WTC11 (cell line): ENCODE measurements at regions not wholly inside any gene's neighbourhood (a gene's known extent, or its start where the extent isn't known, plus 50 kb on each side); places are given as distances from the start of the nearest gene placed in this dataset.

Source experiments
- ATAC-seq: fragments of 200-7000 bp; cut with Tn5 transposase; 2 replicates; pipeline ENCODE4 v1.10.0; 2021; ENCODE audit warnings: mild to moderate bottlenecking, moderate library complexity
- CTCF ChIA-PET: fragments of 300-600 bp; sonication (Branson Sonifier 250); formaldehyde crosslinking; loops from one replicate; lab custom pipeline; 2021; ENCODE audit warnings: antibody characterized with exemption; lab: Charles Lee
- POLR2A ChIA-PET: fragments of 350-600 bp; sonication (Branson Sonifier 250); formaldehyde crosslinking; loops from one replicate; lab custom pipeline; 2021; ENCODE audit warnings: antibody characterized with exemption; lab: Charles Lee
- DNase-seq: peaks from one replicate; pipeline ENCODE4 v3.0.0; 2021; ENCODE audit warnings: low spot score
- H3K27ac Mint-ChIP-seq: 2 replicates; pipeline ENCODE4 v1.8.0; 2021; ENCODE audit warnings: mixed read lengths
- H3K27me3 Mint-ChIP-seq: 2 replicates; pipeline ENCODE4 v1.8.0; 2021; ENCODE audit warnings: low read depth, mild to moderate bottlenecking, moderate library complexity, mixed read lengths
- H3K36me3 Mint-ChIP-seq: 2 replicates; pipeline ENCODE4 v1.8.0; 2021; ENCODE audit warnings: mixed read lengths
- H3K4me1 Mint-ChIP-seq: 2 replicates; pipeline ENCODE4 v1.8.0; 2022; ENCODE audit warnings: mixed read lengths
- H3K4me3 Mint-ChIP-seq: 2 replicates; pipeline ENCODE4 v1.8.0; 2021; ENCODE audit warnings: mild to moderate bottlenecking, moderate library complexity, mixed read lengths
- H3K9me3 Mint-ChIP-seq: 2 replicates; pipeline ENCODE4 v1.8.0; 2021; ENCODE audit warnings: mixed read lengths
- AR ChIP-seq: fragments of 250-450 bp; sonication (Bioruptor Pico); IDR thresholded peaks from 2 replicates; pipeline ENCODE4 v1.9.0; 2021; ENCODE audit warnings: mild to moderate bottlenecking
- CREB1 ChIP-seq: sonication (generic); formaldehyde crosslinking; IDR thresholded peaks from 2 replicates; pipeline ENCODE4 v1.8.0; 2023; ENCODE audit warnings: mild to moderate bottlenecking, missing genetic modification reagents
- ELF4 ChIP-seq: sonication (generic); formaldehyde crosslinking; IDR thresholded peaks from 2 replicates; pipeline ENCODE4 v1.8.1; 2022; ENCODE audit warnings: low read depth, mild to moderate bottlenecking, moderate library complexity, missing genetic modification reagents
- ESRRA ChIP-seq: sonication (generic); formaldehyde crosslinking; IDR thresholded peaks from 2 replicates; pipeline ENCODE4 v1.8.1; 2022; ENCODE audit warnings: mild to moderate bottlenecking, missing genetic modification reagents, borderline replicate concordance
- ETV6 ChIP-seq: sonication (generic); formaldehyde crosslinking; IDR thresholded peaks from 2 replicates; pipeline ENCODE4 v1.8.1; 2022; ENCODE audit warnings: mild to moderate bottlenecking, missing genetic modification reagents
- FOXK1 ChIP-seq: sonication (generic); formaldehyde crosslinking; IDR thresholded peaks from 2 replicates; pipeline ENCODE4 v1.8.0; 2022; ENCODE audit warnings: mild to moderate bottlenecking, moderate library complexity, missing genetic modification reagents
- JUN ChIP-seq: sonication (generic); formaldehyde crosslinking; IDR thresholded peaks from 2 replicates; pipeline ENCODE4 v1.8.0; 2023; ENCODE audit warnings: mild to moderate bottlenecking, missing genetic modification reagents
- NFATC4 ChIP-seq: fragments of 250-450 bp; sonication (Bioruptor Pico); IDR thresholded peaks from 2 replicates; pipeline ENCODE4 v1.9.0; 2021; ENCODE audit warnings: mild to moderate bottlenecking
- USF1 ChIP-seq: sonication (generic); formaldehyde crosslinking; IDR thresholded peaks from 2 replicates; pipeline ENCODE4 v1.8.0; 2022; ENCODE audit warnings: mild to moderate bottlenecking, missing genetic modification reagents
- ZNF121 ChIP-seq: sonication (generic); formaldehyde crosslinking; IDR thresholded peaks from 2 replicates; pipeline ENCODE4 v1.8.0; 2023; ENCODE audit warnings: missing genetic modification reagents
- ZNF263 ChIP-seq: sonication (generic); formaldehyde crosslinking; IDR thresholded peaks from 2 replicates; pipeline ENCODE4 v1.8.1; 2022; ENCODE audit warnings: low read depth, mild to moderate bottlenecking, moderate library complexity, missing genetic modification reagents
- TF ChIP-seq, protein P1 (sequence below): sonication (generic); formaldehyde crosslinking; IDR thresholded peaks from 2 replicates; pipeline ENCODE4 v1.8.1; 2023; ENCODE audit warnings: mild to moderate bottlenecking, missing genetic modification reagents
- TF ChIP-seq, protein P2 (sequence below): fragments of 250-450 bp; sonication (Bioruptor Pico); IDR thresholded peaks from 2 replicates; pipeline ENCODE4 v1.9.0; 2021; ENCODE audit warnings: mild to moderate bottlenecking, borderline replicate concordance
- TF ChIP-seq, protein P3 (sequence below): sonication (generic); formaldehyde crosslinking; IDR thresholded peaks from 2 replicates; pipeline ENCODE4 v1.8.0; 2023; ENCODE audit warnings: missing genetic modification reagents
- TF ChIP-seq, protein P4 (sequence below): fragments of 250-450 bp; sonication (Bioruptor Pico); IDR thresholded peaks from 2 replicates; pipeline ENCODE4 v1.9.0; 2021; ENCODE audit warnings: mild to moderate bottlenecking
- TF ChIP-seq, protein P5 (sequence below): fragments of 250-450 bp; sonication (Bioruptor Pico); IDR thresholded peaks from 2 replicates; pipeline ENCODE4 v1.8.0; 2021; ENCODE audit warnings: mild to moderate bottlenecking
- TF ChIP-seq, protein P6 (sequence below): sonication (generic); formaldehyde crosslinking; IDR thresholded peaks from 2 replicates; pipeline ENCODE4 v1.8.1; 2023; ENCODE audit warnings: mild to moderate bottlenecking, missing genetic modification reagents, borderline replicate concordance

- ATAC-seq (no peak), DNase-seq (no peak)
- peaks cover 15% of the 10 kb centered on the region for H3K4me1 Mint-ChIP-seq
- no peaks in the 10 kb centered on the region for H3K27me3 Mint-ChIP-seq
- POLR2A ChIA-PET: no interaction called here
- H3K9me3 Mint-ChIP-seq: peaks cover 9% of the 10 kb centered on the region
- CTCF ChIA-PET: no interaction called here
- H3K36me3 Mint-ChIP-seq: no peaks in the 10 kb centered on the region
- H3K27ac Mint-ChIP-seq: no peak overlapping the region
- no peak overlapping the region for H3K4me3 Mint-ChIP-seq
- TF ChIP-seq, protein P1, sequence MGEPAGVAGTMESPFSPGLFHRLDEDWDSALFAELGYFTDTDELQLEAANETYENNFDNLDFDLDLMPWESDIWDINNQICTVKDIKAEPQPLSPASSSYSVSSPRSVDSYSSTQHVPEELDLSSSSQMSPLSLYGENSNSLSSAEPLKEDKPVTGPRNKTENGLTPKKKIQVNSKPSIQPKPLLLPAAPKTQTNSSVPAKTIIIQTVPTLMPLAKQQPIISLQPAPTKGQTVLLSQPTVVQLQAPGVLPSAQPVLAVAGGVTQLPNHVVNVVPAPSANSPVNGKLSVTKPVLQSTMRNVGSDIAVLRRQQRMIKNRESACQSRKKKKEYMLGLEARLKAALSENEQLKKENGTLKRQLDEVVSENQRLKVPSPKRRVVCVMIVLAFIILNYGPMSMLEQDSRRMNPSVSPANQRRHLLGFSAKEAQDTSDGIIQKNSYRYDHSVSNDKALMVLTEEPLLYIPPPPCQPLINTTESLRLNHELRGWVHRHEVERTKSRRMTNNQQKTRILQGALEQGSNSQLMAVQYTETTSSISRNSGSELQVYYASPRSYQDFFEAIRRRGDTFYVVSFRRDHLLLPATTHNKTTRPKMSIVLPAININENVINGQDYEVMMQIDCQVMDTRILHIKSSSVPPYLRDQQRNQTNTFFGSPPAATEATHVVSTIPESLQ (CRISPR knock-in tag): no peak
- TF ChIP-seq, protein P2, sequence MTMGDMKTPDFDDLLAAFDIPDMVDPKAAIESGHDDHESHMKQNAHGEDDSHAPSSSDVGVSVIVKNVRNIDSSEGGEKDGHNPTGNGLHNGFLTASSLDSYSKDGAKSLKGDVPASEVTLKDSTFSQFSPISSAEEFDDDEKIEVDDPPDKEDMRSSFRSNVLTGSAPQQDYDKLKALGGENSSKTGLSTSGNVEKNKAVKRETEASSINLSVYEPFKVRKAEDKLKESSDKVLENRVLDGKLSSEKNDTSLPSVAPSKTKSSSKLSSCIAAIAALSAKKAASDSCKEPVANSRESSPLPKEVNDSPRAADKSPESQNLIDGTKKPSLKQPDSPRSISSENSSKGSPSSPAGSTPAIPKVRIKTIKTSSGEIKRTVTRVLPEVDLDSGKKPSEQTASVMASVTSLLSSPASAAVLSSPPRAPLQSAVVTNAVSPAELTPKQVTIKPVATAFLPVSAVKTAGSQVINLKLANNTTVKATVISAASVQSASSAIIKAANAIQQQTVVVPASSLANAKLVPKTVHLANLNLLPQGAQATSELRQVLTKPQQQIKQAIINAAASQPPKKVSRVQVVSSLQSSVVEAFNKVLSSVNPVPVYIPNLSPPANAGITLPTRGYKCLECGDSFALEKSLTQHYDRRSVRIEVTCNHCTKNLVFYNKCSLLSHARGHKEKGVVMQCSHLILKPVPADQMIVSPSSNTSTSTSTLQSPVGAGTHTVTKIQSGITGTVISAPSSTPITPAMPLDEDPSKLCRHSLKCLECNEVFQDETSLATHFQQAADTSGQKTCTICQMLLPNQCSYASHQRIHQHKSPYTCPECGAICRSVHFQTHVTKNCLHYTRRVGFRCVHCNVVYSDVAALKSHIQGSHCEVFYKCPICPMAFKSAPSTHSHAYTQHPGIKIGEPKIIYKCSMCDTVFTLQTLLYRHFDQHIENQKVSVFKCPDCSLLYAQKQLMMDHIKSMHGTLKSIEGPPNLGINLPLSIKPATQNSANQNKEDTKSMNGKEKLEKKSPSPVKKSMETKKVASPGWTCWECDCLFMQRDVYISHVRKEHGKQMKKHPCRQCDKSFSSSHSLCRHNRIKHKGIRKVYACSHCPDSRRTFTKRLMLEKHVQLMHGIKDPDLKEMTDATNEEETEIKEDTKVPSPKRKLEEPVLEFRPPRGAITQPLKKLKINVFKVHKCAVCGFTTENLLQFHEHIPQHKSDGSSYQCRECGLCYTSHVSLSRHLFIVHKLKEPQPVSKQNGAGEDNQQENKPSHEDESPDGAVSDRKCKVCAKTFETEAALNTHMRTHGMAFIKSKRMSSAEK (CRISPR knock-in tag): no peak
- TF ChIP-seq NFATC4 (CRISPR knock-in tag) (no peak), USF1 (CRISPR knock-in tag) (no peak), CREB1 (CRISPR knock-in tag) (no peak), ZNF263 (CRISPR knock-in tag) (no peak)
- TF ChIP-seq, protein P3, sequence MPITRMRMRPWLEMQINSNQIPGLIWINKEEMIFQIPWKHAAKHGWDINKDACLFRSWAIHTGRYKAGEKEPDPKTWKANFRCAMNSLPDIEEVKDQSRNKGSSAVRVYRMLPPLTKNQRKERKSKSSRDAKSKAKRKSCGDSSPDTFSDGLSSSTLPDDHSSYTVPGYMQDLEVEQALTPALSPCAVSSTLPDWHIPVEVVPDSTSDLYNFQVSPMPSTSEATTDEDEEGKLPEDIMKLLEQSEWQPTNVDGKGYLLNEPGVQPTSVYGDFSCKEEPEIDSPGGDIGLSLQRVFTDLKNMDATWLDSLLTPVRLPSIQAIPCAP (CRISPR knock-in tag): no peak
- TF ChIP-seq, all 79 proteins: peak for 0
Observed at GRCh38 chr9:105050296-105050695, 122.3 kb upstream of the ABCA1 start.

DNA sequence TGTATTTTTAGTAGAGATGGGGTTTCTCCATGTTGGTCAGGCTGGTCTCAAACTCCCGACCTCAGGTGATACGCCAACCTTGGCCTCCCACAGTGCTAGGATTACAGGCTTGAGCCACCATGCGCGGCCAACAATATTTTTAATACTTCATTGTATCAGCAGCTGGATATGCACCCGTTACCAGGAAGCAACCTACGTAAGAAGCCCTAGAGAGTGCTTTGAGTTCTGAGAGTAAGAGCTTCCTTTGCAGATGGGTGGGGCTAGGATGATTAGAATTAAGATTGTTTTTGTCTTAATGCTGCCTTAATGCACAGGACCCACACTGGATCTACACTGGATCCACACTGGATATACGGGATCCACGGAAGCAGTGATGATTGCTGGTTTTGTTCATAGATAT is 123.9 kb upstream of the ABCA1 start:
- no peak overlapping the region for H3K4me3 Mint-ChIP-seq
- no peaks in the 10 kb centered on the region for H3K27me3 Mint-ChIP-seq
- DNase-seq: no peak
- POLR2A ChIA-PET: no interaction called here
- no peak overlapping the region for H3K27ac Mint-ChIP-seq
- H3K4me1 Mint-ChIP-seq: peaks cover 14% of the 10 kb centered on the region
- no peak for ATAC-seq
- no peaks in the 10 kb centered on the region for H3K36me3 Mint-ChIP-seq
- CTCF ChIA-PET: interaction anchor here (0.6 kb wide), 1 partner anchor 364 kb away, joined by 3 read pairs; no protein-coding TSS in a partner anchor
- H3K9me3 Mint-ChIP-seq: peaks cover 9% of the 10 kb centered on the region
- TF ChIP-seq, protein P4, sequence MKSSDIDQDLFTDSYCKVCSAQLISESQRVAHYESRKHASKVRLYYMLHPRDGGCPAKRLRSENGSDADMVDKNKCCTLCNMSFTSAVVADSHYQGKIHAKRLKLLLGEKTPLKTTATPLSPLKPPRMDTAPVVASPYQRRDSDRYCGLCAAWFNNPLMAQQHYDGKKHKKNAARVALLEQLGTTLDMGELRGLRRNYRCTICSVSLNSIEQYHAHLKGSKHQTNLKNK: no peak
- TF ChIP-seq, protein P5, sequence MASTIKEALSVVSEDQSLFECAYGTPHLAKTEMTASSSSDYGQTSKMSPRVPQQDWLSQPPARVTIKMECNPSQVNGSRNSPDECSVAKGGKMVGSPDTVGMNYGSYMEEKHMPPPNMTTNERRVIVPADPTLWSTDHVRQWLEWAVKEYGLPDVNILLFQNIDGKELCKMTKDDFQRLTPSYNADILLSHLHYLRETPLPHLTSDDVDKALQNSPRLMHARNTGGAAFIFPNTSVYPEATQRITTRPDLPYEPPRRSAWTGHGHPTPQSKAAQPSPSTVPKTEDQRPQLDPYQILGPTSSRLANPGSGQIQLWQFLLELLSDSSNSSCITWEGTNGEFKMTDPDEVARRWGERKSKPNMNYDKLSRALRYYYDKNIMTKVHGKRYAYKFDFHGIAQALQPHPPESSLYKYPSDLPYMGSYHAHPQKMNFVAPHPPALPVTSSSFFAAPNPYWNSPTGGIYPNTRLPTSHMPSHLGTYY (CRISPR knock-in tag): no peak
- TF ChIP-seq ELF4 (CRISPR knock-in tag) (no peak), ZNF263 (CRISPR knock-in tag) (no peak), ESRRA (CRISPR knock-in tag) (no peak), AR (CRISPR knock-in tag) (no peak), FOXK1 (no peak), ZNF121 (CRISPR knock-in tag) (no peak), ETV6 (no peak), JUN (CRISPR knock-in tag) (no peak), USF1 (CRISPR knock-in tag) (no peak)
- TF ChIP-seq, protein P6, sequence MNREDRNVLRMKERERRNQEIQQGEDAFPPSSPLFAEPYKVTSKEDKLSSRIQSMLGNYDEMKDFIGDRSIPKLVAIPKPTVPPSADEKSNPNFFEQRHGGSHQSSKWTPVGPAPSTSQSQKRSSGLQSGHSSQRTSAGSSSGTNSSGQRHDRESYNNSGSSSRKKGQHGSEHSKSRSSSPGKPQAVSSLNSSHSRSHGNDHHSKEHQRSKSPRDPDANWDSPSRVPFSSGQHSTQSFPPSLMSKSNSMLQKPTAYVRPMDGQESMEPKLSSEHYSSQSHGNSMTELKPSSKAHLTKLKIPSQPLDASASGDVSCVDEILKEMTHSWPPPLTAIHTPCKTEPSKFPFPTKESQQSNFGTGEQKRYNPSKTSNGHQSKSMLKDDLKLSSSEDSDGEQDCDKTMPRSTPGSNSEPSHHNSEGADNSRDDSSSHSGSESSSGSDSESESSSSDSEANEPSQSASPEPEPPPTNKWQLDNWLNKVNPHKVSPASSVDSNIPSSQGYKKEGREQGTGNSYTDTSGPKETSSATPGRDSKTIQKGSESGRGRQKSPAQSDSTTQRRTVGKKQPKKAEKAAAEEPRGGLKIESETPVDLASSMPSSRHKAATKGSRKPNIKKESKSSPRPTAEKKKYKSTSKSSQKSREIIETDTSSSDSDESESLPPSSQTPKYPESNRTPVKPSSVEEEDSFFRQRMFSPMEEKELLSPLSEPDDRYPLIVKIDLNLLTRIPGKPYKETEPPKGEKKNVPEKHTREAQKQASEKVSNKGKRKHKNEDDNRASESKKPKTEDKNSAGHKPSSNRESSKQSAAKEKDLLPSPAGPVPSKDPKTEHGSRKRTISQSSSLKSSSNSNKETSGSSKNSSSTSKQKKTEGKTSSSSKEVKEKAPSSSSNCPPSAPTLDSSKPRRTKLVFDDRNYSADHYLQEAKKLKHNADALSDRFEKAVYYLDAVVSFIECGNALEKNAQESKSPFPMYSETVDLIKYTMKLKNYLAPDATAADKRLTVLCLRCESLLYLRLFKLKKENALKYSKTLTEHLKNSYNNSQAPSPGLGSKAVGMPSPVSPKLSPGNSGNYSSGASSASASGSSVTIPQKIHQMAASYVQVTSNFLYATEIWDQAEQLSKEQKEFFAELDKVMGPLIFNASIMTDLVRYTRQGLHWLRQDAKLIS (CRISPR knock-in tag): no peak
